GM21619 (cell line): ENCODE measurements at regions not wholly inside any gene's neighbourhood (a gene's known extent, or its start where the extent isn't known, plus 50 kb on each side); places are given as distances from the start of the nearest gene placed in this dataset.

Experiments
- ATAC-seq: cut with Tn5 transposase; IDR thresholded peaks from one replicate; pipeline ENCODE4 v1.9.1; 2021; ENCODE audit not compliant: unreplicated experiment

GRCh38 chr4:53779025-53779424 is 187.7 kb upstream of the LNX1 start:
- ATAC-seq: no peak

GRCh38 chr4:53778155-53778554 is 186.9 kb upstream of the LNX1 start:
- ATAC-seq: no peak

DNA sequence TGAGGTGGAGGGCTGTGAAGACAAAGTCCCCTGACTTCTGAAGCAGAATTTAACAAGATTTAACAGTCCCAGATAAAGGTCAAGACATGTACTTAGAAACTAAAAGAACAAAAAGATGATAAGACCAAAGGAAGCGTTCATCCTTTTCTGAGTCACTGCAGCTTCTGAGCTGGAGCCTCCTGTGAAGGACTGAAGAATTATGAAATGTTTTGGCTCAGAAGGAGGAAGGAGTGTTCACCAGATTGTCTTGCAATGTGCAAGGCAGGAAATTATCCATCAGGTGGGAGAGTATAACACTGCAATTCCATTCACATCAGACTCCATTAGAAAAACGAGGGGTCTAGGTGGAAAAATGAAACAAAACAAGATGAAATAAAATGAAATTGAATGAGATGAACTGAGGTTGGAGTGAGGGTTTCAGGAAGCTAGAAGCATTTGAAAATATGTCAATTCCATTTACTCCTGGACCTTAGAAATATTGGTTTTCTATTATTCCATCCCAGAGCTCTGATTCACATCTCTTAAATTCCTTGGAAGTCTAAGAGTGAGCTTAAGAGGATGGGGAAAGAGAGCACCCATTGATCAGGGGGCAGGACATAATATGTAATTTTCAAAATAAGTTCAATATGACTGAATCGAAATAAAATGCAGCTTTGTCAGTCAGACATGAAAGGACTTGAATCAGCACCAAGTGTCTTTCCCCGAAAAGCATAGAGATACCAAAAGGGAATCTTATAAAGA is 186.1 kb upstream of the LNX1 start:
- ATAC-seq: no peak

DNA sequence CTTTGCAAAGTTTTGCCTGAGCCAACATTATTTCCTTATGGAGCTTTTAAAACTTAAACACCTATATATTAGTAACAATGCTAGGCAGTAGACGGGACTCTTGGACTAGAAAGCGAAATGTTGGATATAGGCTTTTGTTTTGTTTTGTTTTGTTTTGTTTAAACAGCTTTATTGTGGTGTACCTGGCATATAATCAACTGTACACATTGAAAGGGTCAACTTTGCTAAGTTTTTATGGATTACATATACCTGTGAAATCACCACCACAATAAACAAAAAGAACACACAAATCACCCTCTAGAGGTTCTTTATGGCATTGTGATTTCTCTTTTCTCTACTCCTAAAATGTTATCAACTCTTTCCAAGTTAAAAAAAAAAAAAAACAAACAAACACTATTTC is 184.9 kb upstream of the LNX1 start:
- ATAC-seq: no peak

DNA sequence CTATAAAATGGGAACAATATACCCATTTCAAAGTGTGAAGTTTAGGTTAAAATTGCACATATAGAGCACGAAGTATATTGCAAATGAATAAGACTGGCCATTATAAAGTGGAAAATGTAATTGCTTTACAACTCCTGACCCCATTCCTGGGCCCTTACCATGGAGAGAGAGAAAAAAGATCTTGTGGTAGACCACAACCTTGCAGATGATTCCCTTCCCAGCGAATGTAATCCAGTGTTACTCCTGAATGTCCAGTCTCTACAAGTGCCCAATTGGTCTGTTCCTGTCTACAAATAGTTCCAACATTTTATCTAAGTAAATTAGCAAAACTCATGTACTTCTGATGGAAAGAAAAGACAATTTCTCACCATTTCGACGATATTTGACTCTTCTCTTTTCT is 184.1 kb upstream of the LNX1 start:
- ATAC-seq: no peak

DNA sequence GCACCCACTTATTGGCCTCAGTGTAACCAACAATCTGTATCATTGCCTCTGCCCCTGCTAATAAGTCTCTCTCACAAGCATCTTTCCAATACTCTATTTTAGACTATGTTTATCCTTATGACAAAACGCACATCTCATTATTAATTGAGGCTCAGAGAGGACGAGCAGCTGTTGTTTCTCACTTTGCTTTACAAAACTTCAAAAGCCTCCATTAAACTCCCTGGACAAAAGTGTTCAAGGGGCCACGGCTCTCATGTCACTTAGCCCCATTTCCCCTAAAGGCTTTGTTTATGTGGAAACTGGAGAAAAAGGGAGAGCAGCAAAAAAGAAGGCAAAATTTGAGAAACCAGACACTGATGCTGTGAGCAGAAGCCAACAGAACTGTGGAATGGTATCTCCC is 180.0 kb upstream of the LNX1 start:
- no peak for ATAC-seq

DNA sequence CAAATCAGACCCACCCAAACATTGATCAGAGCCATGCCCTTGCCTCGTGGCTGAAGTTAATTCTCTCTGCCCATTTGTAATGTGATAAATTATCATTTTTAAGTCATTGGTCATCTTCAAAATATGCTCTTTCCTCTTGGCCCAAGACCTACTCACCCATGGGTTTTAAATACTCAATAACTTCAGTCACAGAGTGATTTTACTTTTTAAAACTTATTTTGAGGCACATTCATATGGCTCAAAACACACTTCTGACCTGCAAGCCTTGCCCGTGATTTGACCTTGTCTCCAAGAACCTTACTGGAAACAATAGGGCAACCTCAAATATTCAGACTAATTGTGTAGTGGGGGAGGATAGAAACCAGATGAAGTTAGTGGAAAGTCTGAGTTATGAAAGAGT is 176.2 kb upstream of the LNX1 start:
- no peak for ATAC-seq

- no peak for ATAC-seq
Observed at GRCh38 chr4:53764761-53765490, 173.6 kb upstream of the LNX1 start.

- ATAC-seq: no peak
Observed at GRCh38 chr4:53763813-53764597, 172.7 kb upstream of the LNX1 start.

DNA sequence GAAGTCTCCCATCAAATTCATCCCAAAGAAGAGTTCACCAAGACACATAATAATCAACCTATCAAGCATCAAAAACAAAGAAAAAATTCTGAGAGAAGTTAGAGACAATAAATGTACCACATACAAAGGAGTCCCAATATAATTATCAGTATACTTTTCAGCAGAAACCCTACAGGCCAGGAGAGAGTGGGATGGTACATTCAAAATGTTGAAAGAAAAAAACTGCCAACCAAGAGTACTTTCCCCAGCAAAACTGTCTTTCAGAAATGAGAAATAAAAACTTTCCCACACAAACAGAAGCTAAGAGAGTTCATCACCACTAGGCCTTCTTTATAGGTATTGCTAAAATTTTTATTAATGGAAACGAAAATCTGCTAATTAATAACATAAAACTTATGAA is 164.4 kb upstream of the LNX1 start:
- ATAC-seq: no peak

DNA sequence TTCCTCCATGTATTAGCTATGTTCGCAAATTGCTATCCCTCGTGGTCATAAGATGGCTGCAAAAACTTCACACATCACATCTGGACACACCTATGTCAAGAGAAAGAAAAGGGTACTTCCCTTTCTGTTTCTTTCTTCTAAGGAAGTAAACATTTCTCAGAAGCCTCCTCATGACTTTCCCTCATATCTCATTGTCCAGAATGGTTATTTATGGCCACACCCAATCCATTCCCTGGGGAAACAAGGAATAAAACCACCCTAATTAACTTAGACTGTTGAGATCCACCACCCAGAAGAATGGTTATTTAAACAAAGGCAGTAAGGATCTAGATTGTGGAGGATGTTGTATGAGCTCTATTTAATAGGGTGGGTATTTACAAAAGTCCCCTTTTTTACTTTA is 160.8 kb upstream of the LNX1 start:
- ATAC-seq: no peak

DNA sequence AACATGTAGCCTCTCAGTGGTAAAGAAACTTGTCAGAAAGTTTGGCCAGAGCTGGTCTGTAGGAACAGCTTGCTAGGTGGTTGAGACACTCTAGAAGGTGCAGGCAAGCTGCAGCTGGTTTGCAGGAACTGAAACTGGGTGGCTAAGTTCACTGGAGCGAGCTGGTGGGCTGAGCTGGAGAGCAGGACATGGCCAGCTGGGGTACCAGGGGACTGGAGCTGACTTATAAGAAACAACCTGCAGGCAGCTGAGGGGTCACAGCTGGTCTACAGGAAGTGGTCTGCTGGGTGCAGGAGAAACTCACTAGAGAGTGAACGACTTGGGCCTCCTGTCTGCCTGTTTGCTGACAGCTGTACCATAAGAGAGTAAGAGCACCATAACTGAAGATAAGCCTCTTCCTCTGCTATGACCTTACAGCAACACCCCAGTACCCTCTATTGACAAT is 157.1 kb upstream of the LNX1 start:
- peak; percentile 97 for ATAC-seq

- no peak for ATAC-seq
Observed at GRCh38 chr4:53747401-53747800, 156.1 kb upstream of the LNX1 start.

GRCh38 chr4:53744446-53745160 is 153.3 kb upstream of the LNX1 start:
- ATAC-seq: no peak

GRCh38 chr4:53734584-53735353 is 143.5 kb upstream of the LNX1 start:
- no peak for ATAC-seq

- ATAC-seq: no peak
Observed at GRCh38 chr4:53734182-53734581, 142.9 kb upstream of the LNX1 start.

DNA sequence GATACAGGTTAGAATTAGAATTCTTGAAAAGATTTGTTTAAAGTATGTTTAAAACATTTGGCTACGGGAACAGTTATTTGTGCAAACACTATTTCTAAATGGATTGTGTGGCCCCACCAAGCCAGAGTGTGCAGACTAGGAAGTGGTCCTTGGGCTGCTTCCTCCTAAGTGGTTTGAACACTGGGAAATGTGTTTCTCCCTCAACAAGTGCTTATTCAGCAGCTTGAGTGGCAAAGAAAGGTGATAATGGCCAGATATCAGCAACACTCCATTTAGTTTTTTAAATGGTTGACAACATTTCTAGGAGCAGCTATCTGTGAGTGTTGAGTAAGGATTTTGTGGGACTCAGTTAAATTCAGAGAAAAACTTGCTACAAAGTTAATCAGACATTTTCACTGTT is 141.4 kb upstream of the LNX1 start:
- ATAC-seq: no peak

DNA sequence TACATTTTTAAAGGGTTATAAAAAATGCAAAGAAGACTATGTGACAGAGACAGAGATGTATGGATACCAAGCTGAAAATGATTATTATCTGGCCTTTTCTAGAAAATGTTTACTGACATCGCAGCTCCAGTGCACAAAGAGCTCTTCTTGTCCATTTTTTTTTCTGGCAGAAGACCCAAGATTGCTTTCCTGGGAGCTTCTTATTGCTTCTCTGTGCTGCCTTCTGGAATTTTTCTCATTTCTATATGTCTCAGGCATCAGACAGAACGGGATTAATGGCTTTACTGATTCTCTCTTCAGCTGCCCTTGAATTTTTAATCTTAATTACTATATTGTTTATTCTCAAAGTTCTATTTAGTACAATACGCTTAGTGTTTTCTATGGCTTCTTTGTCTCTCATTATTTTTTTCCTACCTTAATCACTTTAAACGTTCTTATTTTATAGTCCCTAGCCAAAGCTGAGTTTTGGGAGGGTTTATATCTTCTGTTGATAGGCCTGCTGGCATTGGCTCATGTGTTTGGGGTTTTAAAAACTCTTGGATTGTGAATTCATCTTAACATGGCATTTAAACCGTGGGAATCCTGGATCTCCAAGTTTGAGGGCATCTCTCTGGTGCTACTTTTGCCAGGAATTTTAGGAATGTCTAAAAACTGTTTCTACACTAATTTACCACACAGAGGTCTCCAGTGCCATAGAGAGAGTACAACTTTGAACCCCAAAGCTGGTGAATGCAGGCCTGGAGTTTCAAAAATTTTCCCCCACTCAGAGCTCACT is 138.9 kb upstream of the LNX1 start:
- no peak for ATAC-seq

DNA sequence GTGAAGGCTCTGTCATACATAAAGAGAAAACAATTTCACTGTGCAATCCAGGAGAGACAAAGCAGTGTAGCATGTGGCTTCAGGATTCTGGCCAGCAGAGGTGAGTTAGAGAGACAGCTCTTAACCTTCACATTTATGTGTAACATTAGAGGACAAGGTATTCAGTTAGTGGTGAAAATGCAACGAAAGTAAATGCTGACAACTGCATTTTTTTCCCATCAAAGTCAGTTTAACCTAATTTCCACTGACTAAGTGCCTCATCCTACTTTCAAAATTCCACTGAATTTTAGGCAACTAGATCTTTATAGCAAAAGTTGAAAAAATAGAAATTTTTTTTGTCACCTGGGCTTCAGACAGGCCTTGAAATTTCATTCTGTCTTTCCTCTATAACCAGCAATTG is 130.8 kb upstream of the LNX1 start:
- ATAC-seq: no peak

DNA sequence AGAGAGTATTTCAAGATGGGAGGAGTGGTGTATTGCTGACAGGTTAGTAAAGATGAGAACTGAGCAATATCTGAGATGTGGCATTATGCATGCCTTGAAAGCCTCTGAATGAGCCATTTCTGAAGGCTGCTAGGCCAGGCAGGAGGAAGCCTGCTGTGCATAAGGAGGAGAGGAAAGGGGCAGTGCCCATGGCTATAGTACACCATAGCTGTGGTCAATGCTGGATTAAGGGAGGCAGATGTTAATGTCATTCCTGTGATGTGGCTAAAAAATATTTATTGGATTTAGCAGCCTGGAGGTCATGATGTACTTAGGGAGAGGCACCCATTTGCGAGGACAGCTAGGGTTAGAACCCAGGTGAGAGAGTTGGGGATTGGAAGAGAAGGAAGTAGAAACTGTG is 130.0 kb upstream of the LNX1 start:
- ATAC-seq: no peak
